NCI-H2171 (cell line): ENCODE measurements at regions not wholly inside any gene's neighbourhood (a gene's known extent, or its start where the extent isn't known, plus 50 kb on each side); places are given as distances from the start of the nearest gene placed in this dataset.
A peak's percentile ranks its signal among the peaks of the same experiment; 100 is the strongest.
"Not testable (repeated sequence)": the region's sequence is repeated elsewhere in the genome, so short reads cannot be mapped to it uniquely, and the experiment has no call there.

Source experiments
- DNase-seq: peaks from one replicate; lab custom pipeline; 2025; lab: John Stamatoyannopoulos, UW

GRCh38 chr12:116327992-116328391 is 50.5 kb upstream of the MED13L start:
- DNase-seq = not testable (repeated sequence)

- DNase-seq = no peak
These were observed 54.4 kb upstream of the MED13L start for GRCh38 chr12:116331876-116332275.

GRCh38 chr12:116332705-116333380 is 55.4 kb upstream of the MED13L start:
- no peak for DNase-seq

GRCh38 chr12:116333402-116333801 is 55.9 kb upstream of the MED13L start:
- no peak for DNase-seq

DNA sequence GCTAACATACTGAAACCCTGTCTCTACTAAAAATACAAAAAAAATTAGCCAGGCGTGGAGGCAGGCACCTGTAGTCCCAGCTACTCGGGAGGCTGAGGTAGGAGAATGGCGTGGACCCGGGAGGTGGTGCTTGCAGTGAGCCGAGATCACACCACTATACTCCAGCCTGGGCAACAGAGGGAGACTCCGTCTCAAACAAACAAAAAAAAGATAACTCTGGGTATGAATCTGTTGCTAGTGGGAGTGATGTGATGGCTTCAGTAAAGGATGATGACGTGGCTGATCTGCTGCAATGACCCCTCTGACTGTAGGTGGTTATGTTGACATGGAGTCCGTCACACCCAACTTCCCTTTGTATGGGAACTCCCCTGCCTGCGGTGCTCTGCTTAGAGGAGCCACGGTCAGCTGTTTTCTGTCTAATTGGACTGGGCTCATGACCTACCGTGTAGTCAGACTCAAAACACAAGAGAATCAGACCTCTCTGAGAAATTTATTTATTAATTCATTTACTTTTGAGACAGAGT is 59.1 kb upstream of the MED13L start:
- DNase-seq = no peak

GRCh38 chr12:116337312-116337711 is 59.8 kb upstream of the MED13L start:
- DNase-seq = no peak

GRCh38 chr12:116338064-116338846 is 60.8 kb upstream of the MED13L start:
- DNase-seq = no peak

- no peak for DNase-seq
These were observed 61.6 kb upstream of the MED13L start for GRCh38 chr12:116339062-116339461.

- DNase-seq = no peak
These were observed 62.4 kb upstream of the MED13L start for GRCh38 chr12:116339800-116340371.

DNA sequence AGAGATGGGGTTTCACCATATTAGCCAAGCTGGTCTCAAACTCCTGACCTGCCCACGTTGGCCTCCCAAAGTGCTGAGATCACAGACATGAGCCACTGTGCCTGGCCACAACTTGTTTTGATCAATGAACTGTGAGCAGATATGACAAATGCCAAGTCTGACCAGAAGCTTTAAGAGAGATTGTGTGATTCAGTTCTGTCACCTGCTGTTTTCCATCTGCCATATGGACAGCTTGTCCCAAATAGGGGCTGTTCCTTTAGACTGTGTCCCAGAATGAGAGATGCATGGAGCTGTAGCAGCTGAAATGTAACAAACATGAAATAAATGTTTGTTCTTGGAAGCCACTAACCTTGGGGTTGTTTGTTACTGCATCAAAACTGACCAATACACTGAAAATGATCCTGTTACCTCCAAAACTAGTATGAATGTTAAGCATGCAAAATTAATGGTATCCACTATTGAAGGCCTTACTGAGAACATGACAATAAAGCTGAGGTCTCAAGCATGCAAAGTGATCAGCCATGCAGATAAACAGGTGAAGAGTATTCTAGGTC is 65.9 kb upstream of the MED13L start:
- DNase-seq = no peak

DNA sequence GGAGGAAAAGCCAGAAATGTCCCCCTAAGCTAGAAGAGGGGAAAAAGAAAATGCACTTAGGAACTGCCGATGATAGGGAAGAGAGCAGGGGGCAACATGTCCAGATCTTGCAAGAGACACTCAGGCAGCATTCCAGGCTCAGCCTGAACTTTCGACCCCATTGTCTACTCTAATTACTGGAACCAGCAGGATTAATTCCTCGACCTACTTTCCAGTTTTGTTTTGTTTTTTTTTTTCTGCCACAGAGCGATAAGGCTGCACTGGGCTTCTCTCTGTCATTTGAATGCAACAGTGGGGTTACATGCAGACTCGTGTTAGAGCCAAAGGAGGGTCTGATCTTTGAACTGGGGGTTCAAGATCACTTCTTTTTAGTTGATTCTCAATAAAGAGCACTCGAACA is 68.7 kb upstream of the MED13L start:
- DNase-seq = no peak

DNA sequence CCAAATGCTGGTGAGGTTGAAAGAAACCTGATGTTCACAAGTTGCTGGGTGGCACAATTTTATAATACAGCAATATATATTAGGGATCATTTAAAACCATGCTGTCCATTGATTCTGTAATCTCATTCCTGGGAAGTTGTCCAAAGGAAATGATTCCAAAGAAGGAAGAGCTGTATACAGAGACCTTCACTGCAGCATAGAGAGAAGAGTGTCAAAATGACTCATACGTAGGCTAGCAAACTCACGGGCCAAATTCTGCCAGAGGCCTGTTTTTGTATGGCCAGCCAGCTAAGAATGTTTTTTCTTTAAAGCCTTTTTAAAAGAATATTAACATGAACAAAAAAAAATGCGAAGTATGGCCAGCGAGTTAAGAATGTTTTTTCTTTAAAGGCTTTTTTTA is 69.2 kb upstream of the MED13L start:
- no peak for DNase-seq

DNA sequence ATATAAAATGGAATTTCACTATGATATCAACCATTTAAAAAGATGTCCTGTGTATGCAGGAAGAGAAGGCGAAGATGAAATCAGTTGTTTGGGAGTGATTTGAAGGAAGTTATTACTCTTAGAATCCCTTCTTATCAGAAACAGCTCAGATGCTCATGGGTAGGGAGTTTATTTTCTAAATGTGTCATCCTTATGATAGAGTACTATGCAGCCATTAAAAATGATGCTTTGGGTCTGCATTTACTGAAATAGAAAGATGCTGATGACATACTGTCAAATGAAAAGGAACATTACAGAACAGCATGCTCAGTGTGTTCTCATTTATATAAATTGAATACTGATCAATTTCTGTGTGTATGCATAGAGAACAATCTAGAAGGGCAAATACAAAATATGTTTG is 69.8 kb upstream of the MED13L start:
- DNase-seq = no peak

- DNase-seq = no peak
These were observed 74.9 kb upstream of the MED13L start for GRCh38 chr12:116352315-116352835.

- DNase-seq = no peak
These were observed 76.5 kb upstream of the MED13L start for GRCh38 chr12:116353958-116354357.

DNA sequence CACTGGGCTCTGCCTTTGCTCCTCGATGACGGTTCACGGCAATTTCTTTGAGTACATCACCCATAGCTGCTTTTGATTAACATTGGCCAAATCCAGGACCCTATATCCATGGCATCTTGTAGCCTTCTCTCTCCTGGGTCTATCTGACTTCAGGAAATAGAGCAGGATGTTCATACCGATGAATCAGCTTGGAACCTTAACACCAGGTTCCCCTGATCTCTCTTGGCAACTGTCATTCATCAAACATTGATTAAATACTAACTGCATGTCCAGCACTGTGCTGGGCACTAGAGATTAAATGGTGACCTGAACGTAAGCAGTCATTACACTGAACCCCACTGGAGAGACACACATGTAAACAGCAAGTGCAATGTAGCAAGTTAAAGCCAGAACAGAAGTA is 77.0 kb upstream of the MED13L start:
- no peak for DNase-seq

- DNase-seq = no peak
These were observed 77.7 kb upstream of the MED13L start for GRCh38 chr12:116354950-116355783.

DNA sequence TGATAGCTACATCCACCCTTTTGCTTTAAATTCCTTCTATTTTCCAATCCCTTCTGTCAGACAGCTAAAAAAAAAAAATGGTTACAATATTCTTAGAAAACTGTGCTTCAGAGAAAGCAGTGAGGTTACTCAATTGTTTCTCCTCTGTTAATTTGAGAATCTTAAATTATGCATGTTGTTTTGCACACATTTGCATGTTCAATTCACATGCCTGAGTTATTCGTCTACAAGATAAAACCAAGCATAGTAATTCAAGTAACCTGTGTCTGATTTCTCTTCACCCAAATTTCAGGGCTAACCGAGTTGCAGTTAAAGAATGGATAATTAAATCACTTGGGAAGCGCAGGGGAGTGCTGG is 81.0 kb upstream of the MED13L start:
- DNase-seq = no peak

GRCh38 chr12:116358893-116359761 is 81.6 kb upstream of the MED13L start:
- peak; percentile 52 for DNase-seq

GRCh38 chr12:116360579-116361413 is 83.3 kb upstream of the MED13L start:
- no peak for DNase-seq
